ENCODE measurements at regions not wholly inside any gene's neighbourhood (a gene's known extent, or its start where the extent isn't known, plus 50 kb on each side); places are given as distances from the start of the nearest gene placed in this dataset.
A peak's percentile ranks its signal among the peaks of the same experiment; 100 is the strongest.

DNA sequence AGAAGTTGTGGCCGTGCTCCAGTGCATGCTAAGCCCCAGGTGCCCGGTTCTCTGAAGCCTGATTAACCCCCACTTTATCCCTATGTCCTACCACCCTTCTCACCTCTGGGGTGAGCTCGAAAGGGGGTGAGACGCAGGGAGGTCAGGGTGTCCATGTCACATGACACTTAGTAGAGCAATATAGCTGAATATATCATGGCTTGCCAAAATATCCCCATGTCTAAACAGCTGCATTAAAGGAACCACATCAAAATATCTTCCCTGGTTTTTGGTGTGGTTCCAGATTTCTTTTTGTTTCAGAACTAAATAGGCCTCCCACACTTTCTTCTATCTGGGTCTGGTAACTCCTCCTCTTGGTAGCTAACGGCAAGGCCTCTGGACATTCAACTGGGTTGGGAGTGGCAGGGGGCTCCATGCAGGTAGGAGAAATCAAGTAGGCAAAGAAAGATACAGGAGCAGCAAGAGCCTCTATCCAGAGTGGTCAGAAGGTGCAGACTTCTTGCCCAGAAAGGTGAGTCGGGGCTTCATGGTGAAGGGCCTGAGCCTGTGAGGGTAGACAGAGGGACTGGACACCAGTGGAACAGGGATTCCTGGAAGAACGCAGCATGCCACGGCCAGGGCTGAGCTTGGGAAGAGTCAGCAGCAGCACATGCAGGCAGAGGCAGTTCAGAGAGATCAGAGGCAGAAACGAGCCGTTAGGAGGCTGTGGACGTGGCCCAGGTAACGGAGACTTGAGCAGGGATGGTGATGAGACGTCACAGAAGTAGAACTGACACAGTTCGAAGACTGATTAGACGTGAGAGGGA lies 202.8 kb upstream of the DIO3 start:
- peak overlapping the region in 7 of 8 donors; percentile 47 to 89 (median 66) for H3K4me3 Mint-ChIP-seq
- ATAC-seq (ENCODE audit: low read depth in 2 of 2), result no peak
- H3K36me3 Mint-ChIP-seq, result peaks cover 14 to 40% of the 10 kb centered on the region in 2 donors
- peaks cover 6 to 30% (median 11%) of the 10 kb centered on the region in 3 donors for H3K27me3 Mint-ChIP-seq
- peak overlapping the region in 5 of 6 donors; percentile 17 to 93 (median 57) for H3K27ac Mint-ChIP-seq
- H3K4me1 Mint-ChIP-seq, result peaks cover 55 to 70% (median 57%) of the 10 kb centered on the region in 3 donors
- H3K9me3 Mint-ChIP-seq, result peaks cover 14 to 26% (median 20%) of the 10 kb centered on the region in 7 donors
- no peak for DNase-seq

DNA sequence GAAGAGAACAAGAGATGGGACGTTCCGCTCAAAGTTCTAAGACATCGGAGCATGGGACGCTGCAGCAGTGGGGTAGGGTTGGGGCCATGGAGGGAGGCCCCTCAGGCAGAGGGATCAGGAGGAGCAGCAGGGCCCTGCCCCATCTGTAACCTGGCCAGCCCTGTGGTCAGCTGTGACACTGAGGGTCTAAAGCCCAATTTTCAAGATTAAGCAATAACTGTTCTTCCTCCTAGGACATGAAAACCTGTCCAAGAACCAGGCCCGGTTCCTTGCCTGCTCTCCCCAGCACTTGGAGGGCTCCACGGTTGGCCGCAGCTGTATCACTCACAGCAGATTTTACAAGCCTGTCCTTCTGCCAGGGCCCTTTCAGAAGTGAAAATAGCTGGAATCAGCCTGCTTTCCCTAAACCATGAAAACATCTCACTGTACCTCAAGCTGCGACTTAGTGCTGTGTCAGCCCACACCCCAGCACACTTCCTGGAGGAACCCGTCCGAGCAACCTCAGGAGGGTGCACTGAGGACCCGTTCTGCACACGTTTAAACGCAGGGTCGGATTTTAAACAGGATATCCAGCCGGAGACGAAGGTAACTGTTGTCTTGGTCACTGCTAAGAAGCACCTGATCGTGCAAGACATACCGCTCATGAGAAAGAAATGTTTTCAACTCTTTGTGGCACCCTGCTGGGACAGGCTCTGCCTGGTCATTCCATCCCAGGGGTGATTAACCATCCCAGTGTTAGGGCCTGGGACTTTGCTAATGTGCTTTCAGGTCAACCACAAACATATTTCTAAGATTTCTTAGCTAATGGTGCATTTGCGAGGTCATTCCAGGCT lies 201.9 kb upstream of the DIO3 start:
- Mint-ChIP-seq H3K4me1 (peaks cover 59 to 74% (median 60%) of the 10 kb centered on the region in 3 donors), H3K36me3 (peaks cover 6 to 32% of the 10 kb centered on the region in 2 donors), H3K27ac (peak overlapping the region in 3 of 6 donors; percentile 17 to 93 (median 42)), H3K4me3 (peak overlapping the region in 7 of 8 donors; percentile 53 to 89 (median 74)), H3K9me3 (peaks cover 10 to 17% (median 15%) of the 10 kb centered on the region in 7 donors), H3K27me3 (peaks cover 9 to 31% (median 12%) of the 10 kb centered on the region in 3 donors)
- DNase-seq, result no peak
- no peak for ATAC-seq (ENCODE audit: low read depth in 2 of 2)

DNA sequence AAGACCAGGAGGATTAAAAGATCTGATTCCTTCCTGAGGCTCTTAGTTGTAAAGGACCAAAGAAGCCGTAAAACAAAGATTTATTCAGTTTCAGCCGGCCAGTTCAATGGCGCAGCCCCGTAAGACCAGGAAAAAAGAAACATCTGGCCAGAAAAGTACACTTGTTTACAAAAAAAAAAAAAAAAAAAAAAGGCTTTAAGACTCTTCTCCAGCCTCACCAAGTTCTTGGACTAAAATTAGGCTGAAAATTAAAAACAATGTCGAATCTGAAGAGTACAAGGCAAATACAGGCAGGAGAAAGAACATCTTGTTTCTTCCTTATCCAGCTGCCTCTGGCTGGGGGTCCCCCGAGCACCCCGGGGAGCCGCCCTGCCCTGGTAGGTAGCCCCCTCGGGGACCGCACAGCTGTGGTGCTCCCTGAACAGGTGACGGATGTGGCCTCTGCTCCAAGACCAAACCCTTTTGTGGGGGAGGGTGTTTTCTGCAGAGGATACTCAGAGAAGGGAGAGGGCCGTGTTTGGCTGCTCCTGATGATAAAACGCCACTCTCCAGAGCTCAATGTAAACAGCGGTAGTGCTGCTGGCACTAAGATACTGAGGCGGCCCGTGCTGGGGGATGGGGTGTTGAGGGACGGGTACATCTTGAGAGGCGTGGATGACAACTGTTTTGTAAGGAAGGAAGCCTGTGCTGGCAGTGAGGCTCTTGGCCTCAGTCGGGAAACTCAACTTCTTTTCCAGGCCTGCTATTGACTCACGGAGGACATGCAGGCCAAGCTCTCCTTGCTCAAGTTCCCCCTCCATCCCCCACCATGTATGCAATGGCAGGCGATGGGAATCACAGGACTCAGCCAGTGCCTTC lies 201.0 kb upstream of the DIO3 start:
- ATAC-seq (ENCODE audit: low read depth in 2 of 2), result peak; percentile 15 to 23
- Mint-ChIP-seq H3K4me1 (peaks cover 56 to 77% (median 64%) of the 10 kb centered on the region in 3 donors), H3K27me3 (peaks cover 9 to 25% (median 9%) of the 10 kb centered on the region in 3 donors), H3K9me3 (peaks cover 2 to 11% (median 9%) of the 10 kb centered on the region in 7 donors), H3K4me3 (peak overlapping the region; percentile 57 to 86 (median 75)), H3K36me3 (peaks cover 0 to 23% of the 10 kb centered on the region in 2 donors), H3K27ac (peak overlapping the region; percentile 52 to 92 (median 86))
- peak; percentile 18 for DNase-seq

DNA sequence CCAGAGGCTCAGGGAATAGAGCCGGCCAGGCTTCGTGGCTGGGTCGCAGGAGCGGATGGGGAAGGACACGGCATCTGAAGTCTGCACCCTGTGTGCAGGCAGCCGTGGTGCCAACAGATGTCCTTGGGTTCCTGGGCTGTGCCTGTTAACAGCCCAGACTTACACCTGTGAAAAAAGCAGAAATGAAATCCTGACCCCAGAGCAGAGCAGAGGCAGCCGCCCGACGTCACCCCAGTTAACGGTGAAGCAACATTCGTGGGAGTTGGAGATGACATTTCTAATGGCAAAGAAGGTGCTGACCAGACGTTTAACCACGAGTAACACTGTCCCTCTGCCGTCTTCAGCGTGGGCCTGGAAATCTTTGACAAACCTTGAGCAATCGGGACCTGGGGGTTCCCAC lies 200.3 kb upstream of the DIO3 start:
- peak; percentile 59 for DNase-seq
- H3K27me3 Mint-ChIP-seq, result peaks cover 7 to 24% (median 9%) of the 10 kb centered on the region in 3 donors
- H3K9me3 Mint-ChIP-seq, result peaks cover 0 to 11% (median 8%) of the 10 kb centered on the region in 7 donors
- H3K4me3 Mint-ChIP-seq, result peak overlapping the region; percentile 57 to 86 (median 75)
- H3K4me1 Mint-ChIP-seq, result peaks cover 59 to 84% (median 71%) of the 10 kb centered on the region in 3 donors
- H3K27ac Mint-ChIP-seq, result peak overlapping the region; percentile 21 to 92 (median 86)
- ATAC-seq (ENCODE audit: low read depth in 2 of 2), result peak; percentile 95 to 97
- peaks cover 0 to 20% of the 10 kb centered on the region in 2 donors for H3K36me3 Mint-ChIP-seq

DNA sequence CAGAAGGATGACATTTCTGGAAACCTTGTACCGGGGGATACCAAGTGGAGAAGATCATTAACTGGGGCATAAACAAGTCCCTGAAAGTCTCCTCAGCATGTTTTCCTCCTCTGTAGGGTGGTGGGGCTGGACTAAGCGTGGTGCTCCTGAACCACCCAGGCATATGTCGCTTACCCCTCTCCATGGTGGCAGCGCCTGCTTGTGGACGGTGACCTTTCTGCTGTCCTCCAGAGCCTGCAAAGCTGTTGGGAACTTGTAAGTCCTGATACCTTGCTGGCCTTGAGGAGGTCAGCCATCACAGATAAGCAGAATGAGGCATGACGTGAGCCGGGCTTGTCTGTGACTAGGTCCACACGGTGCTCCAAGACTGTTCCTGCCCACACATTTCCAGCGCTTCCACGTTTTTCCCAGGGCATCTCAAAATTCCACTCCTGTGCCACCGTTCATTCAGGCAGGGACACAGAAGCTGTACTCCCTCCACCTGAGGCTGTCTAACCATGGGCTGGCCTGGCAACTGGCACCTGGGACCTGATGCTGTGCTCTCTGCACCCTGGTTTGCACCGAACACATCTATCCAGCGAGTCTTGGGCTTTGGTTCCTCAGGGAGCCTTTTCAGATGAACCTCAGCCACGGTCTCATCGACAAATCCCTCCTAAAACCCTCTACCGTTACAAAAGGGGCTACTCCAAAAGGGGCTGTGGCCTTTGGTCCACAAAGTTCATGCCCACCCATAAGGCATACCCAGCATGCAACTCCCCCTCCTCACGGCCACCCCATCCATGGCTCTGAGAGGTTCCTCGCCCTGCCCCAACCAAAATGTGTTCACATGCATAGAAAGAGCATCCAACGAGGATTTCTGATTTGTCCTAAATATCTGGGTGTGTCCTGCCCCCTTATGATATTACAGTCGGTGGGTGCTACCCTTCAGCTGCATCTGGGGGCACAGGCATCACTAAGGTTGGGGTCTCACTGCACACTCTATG lies 199.6 kb upstream of the DIO3 start:
- peak overlapping the region; percentile 60 to 92 (median 81) for H3K27ac Mint-ChIP-seq
- peak overlapping the region in 6 of 8 donors; percentile 47 to 86 (median 75) for H3K4me3 Mint-ChIP-seq
- H3K27me3 Mint-ChIP-seq, result peaks cover 4 to 24% (median 7%) of the 10 kb centered on the region in 3 donors
- ATAC-seq (ENCODE audit: low read depth in 2 of 2) (no peak), DNase-seq (no peak)
- peaks cover 0 to 8% (median 5%) of the 10 kb centered on the region in 7 donors for H3K9me3 Mint-ChIP-seq
- H3K4me1 Mint-ChIP-seq, result peaks cover 58 to 83% (median 71%) of the 10 kb centered on the region in 3 donors
- peaks cover 0 to 13% of the 10 kb centered on the region in 2 donors for H3K36me3 Mint-ChIP-seq

DNA sequence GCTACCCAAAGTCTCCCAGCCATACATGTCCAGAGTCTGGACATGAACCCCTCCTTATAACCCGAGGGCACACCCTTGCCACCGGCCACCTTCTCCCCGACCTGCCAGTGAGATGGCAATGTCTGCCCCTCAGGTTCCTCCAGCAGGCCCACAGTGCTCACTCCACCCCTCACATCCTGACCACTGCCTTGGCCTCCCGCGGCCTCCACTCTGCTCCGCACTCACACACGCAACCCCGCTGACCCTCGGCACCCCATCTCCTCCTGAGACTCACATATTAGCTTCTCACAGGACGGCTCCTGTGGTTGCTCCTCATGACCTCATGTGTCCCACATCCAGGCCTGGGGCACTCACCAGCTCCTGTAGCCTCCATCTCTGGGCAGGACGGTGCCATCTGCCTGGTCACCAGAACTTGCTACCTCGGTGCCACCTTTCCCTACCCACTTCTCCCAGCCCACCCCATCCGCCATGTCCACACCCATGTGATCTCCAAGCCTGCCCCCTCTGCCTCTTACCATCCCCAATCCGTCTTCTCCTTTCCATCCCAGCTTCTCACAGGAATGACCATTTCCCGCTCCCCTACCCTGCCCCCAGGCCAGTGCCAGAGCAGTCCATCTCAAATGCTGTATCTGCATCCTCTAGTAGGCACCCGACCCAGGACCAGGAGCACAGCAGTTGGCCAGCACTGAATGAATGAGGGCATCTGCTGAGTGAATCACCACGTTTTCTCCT lies 198.6 kb upstream of the DIO3 start:
- Mint-ChIP-seq H3K9me3 (peaks cover 0 to 6% (median 5%) of the 10 kb centered on the region in 7 donors), H3K36me3 (peaks cover 0 to 13% of the 10 kb centered on the region in 2 donors), H3K27me3 (peaks cover 4 to 24% (median 7%) of the 10 kb centered on the region in 3 donors), H3K27ac (peak overlapping the region; percentile 54 to 96 (median 78)), H3K4me3 (peak overlapping the region in 5 of 8 donors; percentile 30 to 54 (median 44)), H3K4me1 (peaks cover 58 to 83% (median 71%) of the 10 kb centered on the region in 3 donors)
- no peak for DNase-seq
- ATAC-seq (ENCODE audit: low read depth in 2 of 2), result no peak

DNA sequence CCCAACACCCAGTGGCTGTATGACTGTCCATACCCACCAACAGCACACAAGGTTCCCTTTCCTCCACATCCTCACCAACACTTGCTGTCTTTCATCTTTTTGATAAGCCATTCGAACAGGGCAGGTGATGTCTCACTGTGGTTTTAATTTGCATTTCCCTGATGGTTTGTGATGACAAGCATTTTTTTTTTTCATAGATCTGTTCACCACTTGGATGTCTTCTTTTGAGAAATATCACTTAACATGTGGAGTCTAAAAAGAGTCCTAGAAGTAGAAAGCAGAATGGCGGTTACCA lies 198.1 kb upstream of the DIO3 start:
- H3K4me1 Mint-ChIP-seq, result peaks cover 58 to 81% (median 70%) of the 10 kb centered on the region in 3 donors
- H3K27ac Mint-ChIP-seq, result peak overlapping the region in 4 of 6 donors; percentile 0 to 87 (median 70)
- H3K9me3 Mint-ChIP-seq, result peaks cover 0 to 6% (median 5%) of the 10 kb centered on the region in 7 donors
- DNase-seq (peak; percentile 13), ATAC-seq (ENCODE audit: low read depth in 2 of 2) (no peak)
- peak overlapping the region in 3 of 8 donors; percentile 30 to 51 (median 40) for H3K4me3 Mint-ChIP-seq
- H3K36me3 Mint-ChIP-seq, result peaks cover 0 to 13% of the 10 kb centered on the region in 2 donors
- H3K27me3 Mint-ChIP-seq, result peaks cover 4 to 24% (median 7%) of the 10 kb centered on the region in 3 donors

DNA sequence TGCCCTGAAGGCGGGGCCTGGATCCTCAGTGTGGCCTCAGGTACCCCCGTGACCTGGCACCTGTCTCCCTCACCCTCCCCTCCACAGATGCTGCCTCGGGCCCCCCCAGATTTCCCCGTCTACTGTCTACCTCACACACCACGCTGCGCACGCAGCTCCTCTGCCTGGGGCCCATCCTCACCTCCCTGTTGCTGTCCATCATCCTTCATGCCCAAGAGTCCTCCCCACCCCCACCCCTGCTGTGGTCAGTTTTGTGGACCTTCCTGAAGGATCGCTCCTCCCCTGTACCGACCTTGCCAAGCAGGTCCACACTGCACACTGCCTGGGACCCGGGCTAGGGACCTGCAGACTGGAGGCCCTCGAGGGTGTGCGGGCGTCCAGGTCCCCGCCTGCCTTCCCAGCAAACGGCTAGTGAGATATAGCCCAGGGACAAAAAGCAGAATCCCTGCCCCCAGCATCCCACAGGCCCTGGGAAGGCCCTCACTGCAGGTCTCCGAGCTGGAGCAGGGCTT lies 197.4 kb upstream of the DIO3 start:
- ATAC-seq (ENCODE audit: low read depth in 2 of 2), result no peak
- DNase-seq, result no peak
- H3K9me3 Mint-ChIP-seq, result peaks cover 0 to 6% (median 2%) of the 10 kb centered on the region in 7 donors
- H3K4me1 Mint-ChIP-seq, result peaks cover 50 to 74% (median 63%) of the 10 kb centered on the region in 3 donors
- peaks cover 4 to 18% (median 7%) of the 10 kb centered on the region in 3 donors for H3K27me3 Mint-ChIP-seq
- H3K27ac Mint-ChIP-seq, result peak overlapping the region in 1 of 6 donors; percentile 34
- H3K36me3 Mint-ChIP-seq, result peaks cover 0 to 13% of the 10 kb centered on the region in 2 donors
- H3K4me3 Mint-ChIP-seq, result peak overlapping the region in 1 of 8 donors; percentile 7

DNA sequence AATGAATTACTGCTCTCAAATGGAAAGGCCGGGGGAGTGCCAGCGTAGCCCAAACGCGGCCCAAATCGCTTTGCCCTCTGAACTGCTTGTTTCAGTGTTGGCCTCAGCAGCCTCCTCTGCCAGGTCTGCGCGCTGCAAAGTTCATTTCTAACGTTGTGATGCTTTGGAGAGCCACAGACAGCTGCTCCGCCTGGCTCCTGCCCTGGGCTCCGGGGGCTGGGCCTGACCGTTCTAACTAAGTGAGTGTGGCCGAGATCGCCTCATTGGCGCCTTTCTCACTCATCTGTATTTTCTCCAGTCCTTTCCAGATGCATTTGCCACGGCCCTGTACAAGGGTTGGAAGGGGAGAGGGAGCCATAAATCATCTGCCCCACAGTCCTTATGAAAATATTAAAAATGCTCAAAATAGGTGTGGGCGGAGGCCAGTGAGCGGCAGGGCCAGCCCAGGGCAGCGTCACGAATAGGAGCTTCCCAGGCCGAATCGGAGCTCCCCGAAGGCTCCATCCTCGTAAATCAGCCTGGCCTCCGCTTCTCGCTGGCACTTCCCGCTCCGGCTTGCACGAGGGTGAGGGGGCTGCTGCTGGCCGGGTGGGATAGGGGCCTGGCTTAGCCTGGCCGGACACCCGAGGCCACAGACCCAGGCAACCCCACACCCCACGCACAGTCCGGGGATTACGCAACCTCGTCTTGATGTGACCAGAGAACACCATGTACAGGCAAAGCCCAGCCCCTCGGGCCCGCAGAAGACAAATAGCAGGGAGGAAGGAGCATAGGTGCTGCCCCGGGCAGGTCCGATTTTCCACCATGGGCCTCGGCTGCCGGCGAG lies 196.6 kb upstream of the DIO3 start:
- H3K4me1 Mint-ChIP-seq, result peaks cover 42 to 66% (median 55%) of the 10 kb centered on the region in 3 donors
- H3K4me3 Mint-ChIP-seq, result peak overlapping the region in 1 of 8 donors; percentile 40
- H3K27ac Mint-ChIP-seq, result no peak overlapping the region
- no peak for DNase-seq
- peaks cover 4 to 15% (median 7%) of the 10 kb centered on the region in 3 donors for H3K27me3 Mint-ChIP-seq
- H3K9me3 Mint-ChIP-seq, result peaks cover 0 to 6% (median 2%) of the 10 kb centered on the region in 7 donors
- ATAC-seq (ENCODE audit: low read depth in 2 of 2), result no peak
- peaks cover 0 to 13% of the 10 kb centered on the region in 2 donors for H3K36me3 Mint-ChIP-seq

Measured in naive B cell (primary cell).